GM12892 (cell line): ENCODE measurements at regions not wholly inside any gene's neighbourhood (a gene's known extent, or its start where the extent isn't known, plus 50 kb on each side); places are given as distances from the start of the nearest gene placed in this dataset.

Experiments used
- POLR2A ChIP-seq: IDR thresholded peaks from 2 replicates; pipeline ENCODE4 v1.6.1; 2011; ENCODE audit warnings: low read depth, low read length, control low read depth
- POLR2AphosphoS5 ChIP-seq: IDR thresholded peaks from 2 replicates; pipeline ENCODE4 v1.6.1; 2011; ENCODE audit warnings: low read depth, low read length, control low read depth

DNA sequence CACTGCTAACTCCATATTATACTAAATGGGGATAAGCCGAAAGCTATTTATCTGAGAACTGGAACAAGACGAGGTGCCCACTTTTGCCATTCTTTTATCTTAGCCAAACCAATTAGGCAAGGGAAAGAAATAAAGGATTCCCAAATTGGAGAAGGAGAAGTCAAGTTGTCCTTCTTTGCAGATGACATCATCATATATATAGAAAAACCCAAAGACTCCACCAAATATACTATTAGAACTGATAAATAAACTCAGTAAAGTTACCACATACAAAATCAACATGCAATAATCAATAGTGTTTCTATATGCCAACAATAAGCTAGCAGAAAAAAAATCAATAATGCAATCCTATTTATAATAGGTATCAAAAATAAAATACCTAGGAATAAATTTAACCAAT is 570.3 kb upstream of the EPHA7 start:
- TF ChIP-seq POLR2AphosphoS5 (no peak), POLR2A (no peak)
